ENCODE measurements at regions not wholly inside any gene's neighbourhood (a gene's known extent, or its start where the extent isn't known, plus 50 kb on each side); places are given as distances from the start of the nearest gene placed in this dataset.

DNA sequence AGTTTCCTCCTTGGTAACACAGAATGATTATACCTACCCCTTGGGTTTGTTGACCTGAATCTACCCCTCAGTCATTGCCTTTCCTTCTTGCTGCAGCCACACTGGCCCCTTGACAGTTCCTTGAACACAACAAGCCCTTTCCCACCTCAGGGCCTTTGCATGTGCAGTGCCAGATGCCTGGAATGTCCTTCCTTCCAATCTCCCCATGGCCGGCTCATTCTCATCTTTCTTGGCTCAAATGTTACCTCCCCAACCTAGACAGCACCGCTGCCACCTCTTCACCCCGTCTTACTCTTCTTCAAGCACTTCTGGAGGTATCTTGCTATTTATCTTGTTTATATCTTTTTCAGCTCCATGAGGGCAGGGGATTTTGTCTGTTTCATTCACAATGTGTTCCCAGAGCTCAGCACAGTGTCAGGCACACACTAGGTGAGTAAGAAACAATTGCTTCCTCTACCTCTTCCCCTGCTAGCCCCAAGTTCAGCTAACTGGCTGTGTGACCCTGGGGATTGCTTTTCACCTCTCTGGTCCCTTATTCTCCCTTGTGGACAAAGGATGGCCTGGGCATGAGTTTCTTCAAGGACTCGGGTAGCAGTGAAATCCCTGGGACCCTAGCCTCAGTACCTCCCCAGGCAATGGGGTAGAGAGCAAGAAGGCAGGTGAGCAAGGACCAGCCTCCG lies 121.5 kb downstream of the CEBPB start:
- peaks cover 0 to 4% (median 0%) of the 10 kb centered on the region in 5 donors for H3K9me3 Mint-ChIP-seq
- H3K27me3 Mint-ChIP-seq: peaks cover 11 to 37% of the 10 kb centered on the region in 2 donors
- Histone ChIP-seq H3K4me3 (ENCODE audit: low read length) (no peak overlapping the region), H3K4me1 (ENCODE audit: insufficient read depth, low read length) (no peaks in the 10 kb centered on the region), H3K27ac (ENCODE audit: low read depth, low read length) (no peak overlapping the region), H3K27me3 (ENCODE audit: insufficient read depth, low read length, poor library complexity, severe bottlenecking) (peaks cover 5% of the 10 kb centered on the region), H3K36me3 (ENCODE audit: insufficient read depth, low read length) (no peaks in the 10 kb centered on the region), H3K9me3 (ENCODE audit: low read length) (no peaks in the 10 kb centered on the region)
- ChIA-PET POLR2A (no interaction called here), CTCF (no interaction called here)
- H3K4me1 Mint-ChIP-seq: no peaks in the 10 kb centered on the region
- H3K27ac Mint-ChIP-seq: no peak overlapping the region
- H3K4me3 Mint-ChIP-seq: no peak overlapping the region
- H3K36me3 Mint-ChIP-seq: no peaks in the 10 kb centered on the region
- DNase-seq: no peak

- ChIA-PET POLR2A (no interaction called here), CTCF (no interaction called here)
- no peak overlapping the region for H3K4me3 Mint-ChIP-seq
- peak overlapping the region in 1 of 8 donors; percentile 60 for H3K27ac Mint-ChIP-seq
- H3K36me3 Mint-ChIP-seq: no peaks in the 10 kb centered on the region
- DNase-seq: no peak
- peaks cover 11 to 37% of the 10 kb centered on the region in 2 donors for H3K27me3 Mint-ChIP-seq
- peaks cover 0 to 4% (median 0%) of the 10 kb centered on the region in 5 donors for H3K9me3 Mint-ChIP-seq
- H3K4me1 Mint-ChIP-seq: no peaks in the 10 kb centered on the region
- Histone ChIP-seq H3K27ac (ENCODE audit: low read depth, low read length) (no peak overlapping the region), H3K36me3 (ENCODE audit: insufficient read depth, low read length) (no peaks in the 10 kb centered on the region), H3K4me1 (ENCODE audit: insufficient read depth, low read length) (no peaks in the 10 kb centered on the region), H3K9me3 (ENCODE audit: low read length) (no peaks in the 10 kb centered on the region), H3K27me3 (ENCODE audit: insufficient read depth, low read length, poor library complexity, severe bottlenecking) (peaks cover 5% of the 10 kb centered on the region), H3K4me3 (ENCODE audit: low read length) (no peak overlapping the region)
Observed at GRCh38 chr20:50312682-50313521, 122.3 kb downstream of the CEBPB start.

DNA sequence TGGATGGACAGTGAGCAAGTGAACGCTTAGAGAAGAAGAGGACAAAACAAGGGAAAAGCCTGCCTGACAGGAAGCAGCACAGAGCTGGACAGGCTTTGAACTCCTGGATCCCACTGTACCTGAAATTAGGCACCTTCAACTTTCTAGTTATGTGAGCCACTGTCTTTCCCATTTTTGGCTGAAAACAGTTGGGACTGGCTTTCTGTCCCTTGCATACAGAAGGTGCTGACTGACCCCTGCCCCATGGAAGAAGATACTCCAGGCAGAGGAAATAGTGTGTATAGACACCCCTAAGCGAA lies 122.8 kb downstream of the CEBPB start:
- Histone ChIP-seq H3K9me3 (ENCODE audit: low read length) (no peaks in the 10 kb centered on the region), H3K4me1 (ENCODE audit: insufficient read depth, low read length) (no peaks in the 10 kb centered on the region), H3K36me3 (ENCODE audit: insufficient read depth, low read length) (no peaks in the 10 kb centered on the region), H3K27ac (ENCODE audit: low read depth, low read length) (no peak overlapping the region), H3K27me3 (ENCODE audit: insufficient read depth, low read length, poor library complexity, severe bottlenecking) (peaks cover 5% of the 10 kb centered on the region), H3K4me3 (ENCODE audit: low read length) (no peak overlapping the region)
- no peak overlapping the region for H3K27ac Mint-ChIP-seq
- POLR2A ChIA-PET: no interaction called here
- DNase-seq: no peak
- H3K4me1 Mint-ChIP-seq: no peaks in the 10 kb centered on the region
- H3K9me3 Mint-ChIP-seq: peaks cover 0 to 4% (median 0%) of the 10 kb centered on the region in 5 donors
- H3K4me3 Mint-ChIP-seq: no peak overlapping the region
- H3K27me3 Mint-ChIP-seq: peaks cover 11 to 37% of the 10 kb centered on the region in 2 donors
- CTCF ChIA-PET: no interaction called here
- no peaks in the 10 kb centered on the region for H3K36me3 Mint-ChIP-seq

GRCh38 chr20:50313827-50314677 lies 123.4 kb downstream of the CEBPB start:
- no peaks in the 10 kb centered on the region for H3K9me3 ChIP-seq (ENCODE audit: low read length)
- POLR2A ChIA-PET: no interaction called here
- no peak for DNase-seq
- no peaks in the 10 kb centered on the region for H3K36me3 Mint-ChIP-seq
- no peak overlapping the region for H3K4me3 ChIP-seq (ENCODE audit: low read length)
- H3K4me1 ChIP-seq (ENCODE audit: insufficient read depth, low read length): no peaks in the 10 kb centered on the region
- no peaks in the 10 kb centered on the region for H3K4me1 Mint-ChIP-seq
- no peaks in the 10 kb centered on the region for H3K36me3 ChIP-seq (ENCODE audit: insufficient read depth, low read length)
- peaks cover 11 to 37% of the 10 kb centered on the region in 2 donors for H3K27me3 Mint-ChIP-seq
- H3K4me3 Mint-ChIP-seq: no peak overlapping the region
- peaks cover 5% of the 10 kb centered on the region for H3K27me3 ChIP-seq (ENCODE audit: insufficient read depth, low read length, poor library complexity, severe bottlenecking)
- CTCF ChIA-PET: no interaction called here
- no peak overlapping the region for H3K27ac ChIP-seq (ENCODE audit: low read depth, low read length)
- peaks cover 0 to 4% (median 0%) of the 10 kb centered on the region in 5 donors for H3K9me3 Mint-ChIP-seq
- peak overlapping the region in 1 of 8 donors; percentile 5 for H3K27ac Mint-ChIP-seq

DNA sequence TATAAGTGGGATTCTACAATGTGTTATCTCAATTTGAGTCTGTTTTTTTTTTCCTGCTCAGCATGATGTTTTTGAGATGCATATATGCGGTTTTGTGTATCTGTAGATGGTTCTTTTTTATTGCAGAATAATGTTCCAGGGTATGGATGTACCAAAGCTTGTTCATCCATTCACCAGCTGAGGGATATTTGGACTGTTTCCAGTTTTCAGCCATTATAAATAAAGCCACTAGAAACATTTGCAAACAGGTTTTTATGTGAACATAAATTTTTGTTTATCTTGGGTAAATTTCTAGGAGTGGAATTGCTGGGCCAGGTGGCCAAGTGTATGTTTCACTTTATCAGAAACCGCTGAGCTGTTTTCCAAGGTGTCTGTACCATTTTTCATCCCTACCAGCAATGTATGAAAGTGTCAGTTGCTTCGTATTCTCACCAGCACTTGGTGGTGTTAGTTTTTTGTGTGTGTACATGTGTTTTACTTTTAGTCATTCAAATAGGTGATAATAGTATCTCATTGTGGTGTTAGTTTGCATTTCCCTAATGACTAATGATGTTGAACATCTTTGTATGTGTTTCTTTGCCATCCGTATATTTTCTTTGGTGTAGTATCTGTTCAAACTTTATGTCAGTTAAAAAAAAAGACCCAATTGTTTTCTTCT lies 124.2 kb downstream of the CEBPB start:
- CTCF ChIA-PET: no interaction called here
- H3K4me3 Mint-ChIP-seq: no peak overlapping the region

GRCh38 chr20:50315586-50316551 lies 125.2 kb downstream of the CEBPB start:
- POLR2A ChIA-PET: no interaction called here
- Mint-ChIP-seq H3K4me1 (no peaks in the 10 kb centered on the region), H3K36me3 (no peaks in the 10 kb centered on the region), H3K9me3 (peaks cover 0 to 4% (median 0%) of the 10 kb centered on the region in 5 donors), H3K4me3 (no peak overlapping the region), H3K27me3 (peaks cover 11 to 41% of the 10 kb centered on the region in 2 donors), H3K27ac (peak overlapping the region in 1 of 8 donors; percentile 43)
- no peak overlapping the region for H3K4me3 ChIP-seq (ENCODE audit: low read length)
- no peak overlapping the region for H3K27ac ChIP-seq (ENCODE audit: low read depth, low read length)
- DNase-seq: no peak
- CTCF ChIA-PET: no interaction called here
- H3K27me3 ChIP-seq (ENCODE audit: insufficient read depth, low read length, poor library complexity, severe bottlenecking): peaks cover 5% of the 10 kb centered on the region
- H3K36me3 ChIP-seq (ENCODE audit: insufficient read depth, low read length): no peaks in the 10 kb centered on the region
- H3K9me3 ChIP-seq (ENCODE audit: low read length): no peaks in the 10 kb centered on the region
- H3K4me1 ChIP-seq (ENCODE audit: insufficient read depth, low read length): no peaks in the 10 kb centered on the region

More for the DNA sequence above, 124.2 kb downstream of the CEBPB start:
- H3K27me3 Mint-ChIP-seq: peaks cover 11 to 37% of the 10 kb centered on the region in 2 donors
- H3K4me1 ChIP-seq (ENCODE audit: insufficient read depth, low read length): no peaks in the 10 kb centered on the region
- H3K27me3 ChIP-seq (ENCODE audit: insufficient read depth, low read length, poor library complexity, severe bottlenecking): peaks cover 5% of the 10 kb centered on the region
- DNase-seq: no peak
- POLR2A ChIA-PET: no interaction called here
- no peak overlapping the region for H3K4me3 ChIP-seq (ENCODE audit: low read length)
- no peaks in the 10 kb centered on the region for H3K36me3 ChIP-seq (ENCODE audit: insufficient read depth, low read length)
- no peaks in the 10 kb centered on the region for H3K4me1 Mint-ChIP-seq
- H3K36me3 Mint-ChIP-seq: no peaks in the 10 kb centered on the region
- H3K9me3 ChIP-seq (ENCODE audit: low read length): no peaks in the 10 kb centered on the region
- no peak overlapping the region for H3K27ac ChIP-seq (ENCODE audit: low read depth, low read length)
- peak overlapping the region in 1 of 8 donors; percentile 5 for H3K27ac Mint-ChIP-seq
- peaks cover 0 to 4% (median 0%) of the 10 kb centered on the region in 5 donors for H3K9me3 Mint-ChIP-seq

DNA sequence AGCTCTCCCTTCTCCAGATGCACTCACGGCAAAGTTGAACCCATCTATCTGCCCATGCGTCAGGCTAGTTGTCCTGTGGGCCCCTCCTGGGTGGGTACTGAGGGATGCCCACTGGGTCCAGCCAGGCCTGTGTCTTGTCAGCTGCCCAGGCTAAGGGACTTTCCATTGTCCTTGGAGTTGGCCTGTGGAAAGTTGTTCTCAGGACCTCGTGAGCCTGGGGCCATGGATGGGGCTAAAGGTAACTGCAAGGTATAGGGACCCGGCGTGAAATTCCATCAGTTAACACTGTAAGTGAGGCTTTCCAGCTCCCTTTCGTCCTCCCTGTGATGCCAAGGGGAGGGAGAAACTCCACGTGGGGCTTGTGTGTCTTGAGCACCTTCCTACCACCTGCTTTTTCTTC lies 126.5 kb downstream of the CEBPB start:
- ChIA-PET CTCF (no interaction called here), POLR2A (no interaction called here)
- Mint-ChIP-seq H3K36me3 (no peaks in the 10 kb centered on the region), H3K9me3 (peaks cover 0 to 4% (median 0%) of the 10 kb centered on the region in 5 donors), H3K4me3 (no peak overlapping the region), H3K27ac (no peak overlapping the region), H3K4me1 (no peaks in the 10 kb centered on the region), H3K27me3 (peaks cover 11 to 37% of the 10 kb centered on the region in 2 donors)
- peaks cover 5% of the 10 kb centered on the region for H3K27me3 ChIP-seq (ENCODE audit: insufficient read depth, low read length, poor library complexity, severe bottlenecking)
- no peaks in the 10 kb centered on the region for H3K4me1 ChIP-seq (ENCODE audit: insufficient read depth, low read length)
- no peak for DNase-seq
- no peak overlapping the region for H3K27ac ChIP-seq (ENCODE audit: low read depth, low read length)
- no peaks in the 10 kb centered on the region for H3K9me3 ChIP-seq (ENCODE audit: low read length)
- no peak overlapping the region for H3K4me3 ChIP-seq (ENCODE audit: low read length)
- no peaks in the 10 kb centered on the region for H3K36me3 ChIP-seq (ENCODE audit: insufficient read depth, low read length)
